ENCODE measurements at regions not wholly inside any gene's neighbourhood (a gene's known extent, or its start where the extent isn't known, plus 50 kb on each side); places are given as distances from the start of the nearest gene placed in this dataset.

DNA sequence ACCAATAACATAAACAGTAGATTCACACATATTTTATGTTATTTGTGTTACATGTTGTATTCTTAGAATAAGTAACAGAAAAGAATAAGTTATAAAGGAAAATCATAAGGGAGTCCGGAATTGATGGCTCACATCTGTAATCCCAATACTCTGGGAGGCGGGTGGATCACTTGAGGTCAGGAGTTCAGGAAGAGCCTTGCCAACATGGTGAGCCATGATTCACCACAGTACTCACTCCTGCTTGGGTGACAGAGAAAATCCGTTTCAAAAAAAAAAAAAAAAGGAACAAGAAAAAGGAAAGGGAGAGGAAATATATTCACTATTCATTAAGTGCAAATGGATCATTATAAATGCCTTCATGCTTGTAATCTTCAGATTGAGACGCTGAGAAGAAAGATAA is 533.3 kb upstream of the CDH9 start:
- TF ChIP-seq, protein P1, sequence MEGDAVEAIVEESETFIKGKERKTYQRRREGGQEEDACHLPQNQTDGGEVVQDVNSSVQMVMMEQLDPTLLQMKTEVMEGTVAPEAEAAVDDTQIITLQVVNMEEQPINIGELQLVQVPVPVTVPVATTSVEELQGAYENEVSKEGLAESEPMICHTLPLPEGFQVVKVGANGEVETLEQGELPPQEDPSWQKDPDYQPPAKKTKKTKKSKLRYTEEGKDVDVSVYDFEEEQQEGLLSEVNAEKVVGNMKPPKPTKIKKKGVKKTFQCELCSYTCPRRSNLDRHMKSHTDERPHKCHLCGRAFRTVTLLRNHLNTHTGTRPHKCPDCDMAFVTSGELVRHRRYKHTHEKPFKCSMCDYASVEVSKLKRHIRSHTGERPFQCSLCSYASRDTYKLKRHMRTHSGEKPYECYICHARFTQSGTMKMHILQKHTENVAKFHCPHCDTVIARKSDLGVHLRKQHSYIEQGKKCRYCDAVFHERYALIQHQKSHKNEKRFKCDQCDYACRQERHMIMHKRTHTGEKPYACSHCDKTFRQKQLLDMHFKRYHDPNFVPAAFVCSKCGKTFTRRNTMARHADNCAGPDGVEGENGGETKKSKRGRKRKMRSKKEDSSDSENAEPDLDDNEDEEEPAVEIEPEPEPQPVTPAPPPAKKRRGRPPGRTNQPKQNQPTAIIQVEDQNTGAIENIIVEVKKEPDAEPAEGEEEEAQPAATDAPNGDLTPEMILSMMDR (IDR thresholded peaks at IDR 0.05; ENCODE audit: insufficient read depth, low read depth, low read length, missing control alignments): no peak
- no peak overlapping the region for H3K4me3 ChIP-seq (ENCODE audit: low read length)
- DNase-seq (ENCODE audit: low read depth): peak; percentile 18

DNA sequence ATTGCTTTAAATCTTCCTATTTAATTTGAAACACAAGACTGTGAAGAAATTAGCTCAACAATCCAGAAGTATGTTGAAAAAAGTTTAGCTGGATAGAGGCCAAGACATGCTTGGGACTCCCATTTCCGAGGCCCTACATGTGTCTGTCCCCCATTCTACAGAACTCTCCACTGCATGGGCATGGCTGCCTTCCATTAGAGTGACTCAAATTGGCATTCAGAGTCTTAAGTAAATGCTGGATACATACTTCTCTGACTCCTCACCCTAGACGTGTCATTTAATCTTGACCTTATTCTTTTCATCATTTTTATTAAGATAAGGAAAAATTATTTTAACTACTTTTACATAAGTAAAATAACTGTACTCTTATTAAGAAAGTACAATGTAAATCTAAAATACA is 530.4 kb upstream of the CDH9 start:
- H3K4me3 ChIP-seq (ENCODE audit: low read length): no peak overlapping the region
- peak; percentile 63 for DNase-seq (ENCODE audit: low read depth)
- TF ChIP-seq, protein P1 (IDR thresholded peaks at IDR 0.05; ENCODE audit: insufficient read depth, low read depth, low read length, missing control alignments): no peak

DNA sequence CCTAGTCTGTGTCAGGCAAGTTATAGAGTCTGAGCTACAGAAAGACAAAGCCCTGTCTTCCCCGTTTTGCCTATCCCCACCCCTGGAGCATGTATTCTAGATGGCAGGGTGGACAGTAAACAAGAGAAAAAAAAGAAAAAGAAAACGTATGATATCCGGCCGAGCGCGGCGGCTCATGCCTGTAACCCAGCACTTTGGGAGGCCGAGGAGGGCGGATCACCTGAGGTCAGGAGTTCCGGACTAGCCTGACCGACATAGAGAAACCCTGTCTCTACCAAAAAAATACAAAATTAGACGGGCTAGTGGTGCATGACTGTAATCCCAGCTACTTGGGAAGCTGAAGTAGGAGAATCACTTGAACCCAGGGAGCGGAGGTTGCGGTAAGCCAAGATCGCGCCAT is 523.0 kb upstream of the CDH9 start:
- TF ChIP-seq, protein P1 (IDR thresholded peaks at IDR 0.05; ENCODE audit: insufficient read depth, low read depth, low read length, missing control alignments): no peak
- no peak overlapping the region for H3K4me3 ChIP-seq (ENCODE audit: low read length)
- no peak for DNase-seq (ENCODE audit: low read depth)

GRCh38 chr5:27548484-27548883 is 510.1 kb upstream of the CDH9 start:
- DNase-seq (ENCODE audit: low read depth): no peak
- TF ChIP-seq, protein P1 (IDR thresholded peaks at IDR 0.05; ENCODE audit: insufficient read depth, low read depth, low read length, missing control alignments): no peak
- H3K4me3 ChIP-seq (ENCODE audit: low read length): no peak overlapping the region

GRCh38 chr5:27535031-27535557 is 496.7 kb upstream of the CDH9 start:
- DNase-seq (ENCODE audit: low read depth): no peak
- TF ChIP-seq, protein P1 (IDR thresholded peaks at IDR 0.05; ENCODE audit: insufficient read depth, low read depth, low read length, missing control alignments): no peak
- no peak overlapping the region for H3K4me3 ChIP-seq (ENCODE audit: low read length)

- no peak overlapping the region for H3K4me3 ChIP-seq (ENCODE audit: low read length)
- no peak for DNase-seq (ENCODE audit: low read depth)
- TF ChIP-seq, protein P1 (IDR thresholded peaks at IDR 0.05; ENCODE audit: insufficient read depth, low read depth, low read length, missing control alignments): no peak
These were observed 493.9 kb upstream of the CDH9 start for GRCh38 chr5:27532305-27532704.

- H3K4me3 ChIP-seq (ENCODE audit: low read length): no peak overlapping the region
- TF ChIP-seq, protein P1 (IDR thresholded peaks at IDR 0.05; ENCODE audit: insufficient read depth, low read depth, low read length, missing control alignments): no peak
- DNase-seq (ENCODE audit: low read depth): no peak
These were observed 486.1 kb upstream of the CDH9 start for GRCh38 chr5:27524515-27524914.

Data from epithelial cell of esophagus (primary cell).